GM18517 (cell line): ENCODE measurements at regions not wholly inside any gene's neighbourhood (a gene's known extent, or its start where the extent isn't known, plus 50 kb on each side); places are given as distances from the start of the nearest gene placed in this dataset.

Source experiments
- ATAC-seq: cut with Tn5 transposase; IDR thresholded peaks from one replicate; pipeline ENCODE4 v1.9.1; 2021; ENCODE audit warnings: mild to moderate bottlenecking, moderate library complexity; ENCODE audit not compliant: unreplicated experiment

- ATAC-seq: no peak
Observed at GRCh38 chr9:73741316-73741715, 589.7 kb downstream of the ANXA1 start.

- ATAC-seq: no peak
Observed at GRCh38 chr9:73742412-73742811, 590.7 kb downstream of the ANXA1 start.

GRCh38 chr9:73743826-73744225 is 592.2 kb downstream of the ANXA1 start:
- ATAC-seq: no peak

- no peak for ATAC-seq
Observed at GRCh38 chr9:73745598-73745997, 593.9 kb downstream of the ANXA1 start.

- ATAC-seq: no peak
Observed at GRCh38 chr9:73753171-73753570, 601.5 kb downstream of the ANXA1 start.

- no peak for ATAC-seq
Observed at GRCh38 chr9:73761905-73762304, 610.2 kb downstream of the ANXA1 start.

GRCh38 chr9:73773896-73774295 is 622.2 kb downstream of the ANXA1 start:
- no peak for ATAC-seq

- no peak for ATAC-seq
Observed at GRCh38 chr9:73775757-73776156, 624.1 kb downstream of the ANXA1 start.

- no peak for ATAC-seq
Observed at GRCh38 chr9:73780916-73781315, 629.3 kb downstream of the ANXA1 start.

GRCh38 chr9:73782166-73782565 is 630.5 kb downstream of the ANXA1 start:
- ATAC-seq: no peak

- ATAC-seq: no peak
Observed at GRCh38 chr9:73799446-73799845, 647.8 kb downstream of the ANXA1 start.

GRCh38 chr9:73805111-73805510 is 653.4 kb downstream of the ANXA1 start:
- ATAC-seq: no peak

- no peak for ATAC-seq
Observed at GRCh38 chr9:73805853-73806458, 654.3 kb downstream of the ANXA1 start.

- ATAC-seq: no peak
Observed at GRCh38 chr9:73806876-73807275, 655.2 kb downstream of the ANXA1 start.

- no peak for ATAC-seq
Observed at GRCh38 chr9:73807952-73808351, 656.3 kb downstream of the ANXA1 start.

GRCh38 chr9:73810585-73811215 is 659.0 kb downstream of the ANXA1 start:
- no peak for ATAC-seq

- ATAC-seq: no peak
Observed at GRCh38 chr9:73813546-73813945, 661.9 kb downstream of the ANXA1 start.

GRCh38 chr9:73816905-73817304 is 665.2 kb downstream of the ANXA1 start:
- no peak for ATAC-seq

GRCh38 chr9:73824671-73825070 is 672.5 kb upstream of the RORB start:
- ATAC-seq: no peak

- no peak for ATAC-seq
Observed at GRCh38 chr9:73838871-73839270, 658.3 kb upstream of the RORB start.

GRCh38 chr9:73839471-73839870 is 657.7 kb upstream of the RORB start:
- no peak for ATAC-seq

- ATAC-seq: no peak
Observed at GRCh38 chr9:73841018-73841417, 656.1 kb upstream of the RORB start.

- ATAC-seq: no peak
Observed at GRCh38 chr9:73844135-73844534, 653.0 kb upstream of the RORB start.
